ENCODE measurements at regions not wholly inside any gene's neighbourhood (a gene's known extent, or its start where the extent isn't known, plus 50 kb on each side); places are given as distances from the start of the nearest gene placed in this dataset.

DNA sequence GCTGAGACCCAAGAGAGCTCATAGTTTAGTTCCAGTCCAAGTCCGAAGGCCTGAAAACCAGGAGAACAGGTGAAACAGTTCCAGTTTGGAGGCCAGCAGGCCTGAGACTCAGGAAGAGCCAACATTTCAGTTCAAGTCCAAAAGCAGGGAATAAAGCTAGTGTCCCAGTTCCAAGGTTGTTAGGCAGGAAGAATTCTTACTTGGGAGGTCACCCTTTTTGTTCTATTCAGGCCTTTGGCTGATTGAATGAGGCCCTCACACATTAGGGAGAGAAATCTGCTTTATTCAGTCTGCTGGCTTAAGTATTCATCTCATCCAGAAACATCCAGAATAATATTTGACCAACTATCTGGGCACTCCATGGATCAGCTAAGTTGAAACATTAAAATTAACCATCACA, 294.6 kb downstream of the PCNX1 start:
- TF ChIP-seq, protein P1, sequence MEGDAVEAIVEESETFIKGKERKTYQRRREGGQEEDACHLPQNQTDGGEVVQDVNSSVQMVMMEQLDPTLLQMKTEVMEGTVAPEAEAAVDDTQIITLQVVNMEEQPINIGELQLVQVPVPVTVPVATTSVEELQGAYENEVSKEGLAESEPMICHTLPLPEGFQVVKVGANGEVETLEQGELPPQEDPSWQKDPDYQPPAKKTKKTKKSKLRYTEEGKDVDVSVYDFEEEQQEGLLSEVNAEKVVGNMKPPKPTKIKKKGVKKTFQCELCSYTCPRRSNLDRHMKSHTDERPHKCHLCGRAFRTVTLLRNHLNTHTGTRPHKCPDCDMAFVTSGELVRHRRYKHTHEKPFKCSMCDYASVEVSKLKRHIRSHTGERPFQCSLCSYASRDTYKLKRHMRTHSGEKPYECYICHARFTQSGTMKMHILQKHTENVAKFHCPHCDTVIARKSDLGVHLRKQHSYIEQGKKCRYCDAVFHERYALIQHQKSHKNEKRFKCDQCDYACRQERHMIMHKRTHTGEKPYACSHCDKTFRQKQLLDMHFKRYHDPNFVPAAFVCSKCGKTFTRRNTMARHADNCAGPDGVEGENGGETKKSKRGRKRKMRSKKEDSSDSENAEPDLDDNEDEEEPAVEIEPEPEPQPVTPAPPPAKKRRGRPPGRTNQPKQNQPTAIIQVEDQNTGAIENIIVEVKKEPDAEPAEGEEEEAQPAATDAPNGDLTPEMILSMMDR (conservative IDR thresholded peaks at IDR 0.05), result no peak
- no peak for TF ChIP-seq EZH2 (IDR thresholded peaks at IDR 0.05; ENCODE audit: low read depth)

Measured in PC-9 (cell line).